ENCODE measurements at regions not wholly inside any gene's neighbourhood (a gene's known extent, or its start where the extent isn't known, plus 50 kb on each side); places are given as distances from the start of the nearest gene placed in this dataset.
"Not testable (repeated sequence)": the region's sequence is repeated elsewhere in the genome, so short reads cannot be mapped to it uniquely, and the experiment has no call there.

GRCh38 chr1:192876633-192877032, 67.8 kb downstream of the RGS2 start:
- no peak for TF ChIP-seq CTCF (IDR thresholded peaks at IDR 0.05; ENCODE audit: control insufficient read depth, insufficient read depth, low read depth, low read length, missing control alignments)
- DNase-seq (ENCODE audit: low read depth) = no peak
- no peak overlapping the region for H3K4me3 ChIP-seq (ENCODE audit: control insufficient read depth, low read depth, low read length)

- H3K4me3 ChIP-seq (ENCODE audit: control insufficient read depth, low read depth, low read length) = no peak overlapping the region
- no peak for TF ChIP-seq CTCF (IDR thresholded peaks at IDR 0.05; ENCODE audit: control insufficient read depth, insufficient read depth, low read depth, low read length, missing control alignments)
- peak; percentile 8 for DNase-seq (ENCODE audit: low read depth)
Measured at GRCh38 chr1:192877283-192877886, 68.5 kb downstream of the RGS2 start.

- no peak for TF ChIP-seq CTCF (IDR thresholded peaks at IDR 0.05; ENCODE audit: control insufficient read depth, insufficient read depth, low read depth, low read length, missing control alignments)
- DNase-seq (ENCODE audit: low read depth) = no peak
- no peak overlapping the region for H3K4me3 ChIP-seq (ENCODE audit: control insufficient read depth, low read depth, low read length)
Measured at GRCh38 chr1:192878249-192878648, 69.4 kb downstream of the RGS2 start.

GRCh38 chr1:192879406-192879805, 70.6 kb downstream of the RGS2 start:
- no peak overlapping the region for H3K4me3 ChIP-seq (ENCODE audit: control insufficient read depth, low read depth, low read length)
- DNase-seq (ENCODE audit: low read depth) = no peak
- no peak for TF ChIP-seq CTCF (IDR thresholded peaks at IDR 0.05; ENCODE audit: control insufficient read depth, insufficient read depth, low read depth, low read length, missing control alignments)

GRCh38 chr1:192880231-192880630, 71.4 kb downstream of the RGS2 start:
- H3K4me3 ChIP-seq (ENCODE audit: control insufficient read depth, low read depth, low read length) = no peak overlapping the region
- DNase-seq (ENCODE audit: low read depth) = no peak
- TF ChIP-seq CTCF (IDR thresholded peaks at IDR 0.05; ENCODE audit: control insufficient read depth, insufficient read depth, low read depth, low read length, missing control alignments) = no peak

GRCh38 chr1:192884241-192884640, 75.4 kb downstream of the RGS2 start:
- DNase-seq (ENCODE audit: low read depth) = no peak
- H3K4me3 ChIP-seq (ENCODE audit: control insufficient read depth, low read depth, low read length) = no peak overlapping the region
- no peak for TF ChIP-seq CTCF (IDR thresholded peaks at IDR 0.05; ENCODE audit: control insufficient read depth, insufficient read depth, low read depth, low read length, missing control alignments)

- DNase-seq (ENCODE audit: low read depth); H3K4me3 ChIP-seq (ENCODE audit: control insufficient read depth, low read depth, low read length): not testable (repeated sequence)
Measured at GRCh38 chr1:192885387-192885786, 76.5 kb downstream of the RGS2 start.

All from AG09309 (cell line).